ENCODE measurements at regions not wholly inside any gene's neighbourhood (a gene's known extent, or its start where the extent isn't known, plus 50 kb on each side); places are given as distances from the start of the nearest gene placed in this dataset.
A peak's percentile ranks its signal among the peaks of the same experiment; 100 is the strongest.

DNA sequence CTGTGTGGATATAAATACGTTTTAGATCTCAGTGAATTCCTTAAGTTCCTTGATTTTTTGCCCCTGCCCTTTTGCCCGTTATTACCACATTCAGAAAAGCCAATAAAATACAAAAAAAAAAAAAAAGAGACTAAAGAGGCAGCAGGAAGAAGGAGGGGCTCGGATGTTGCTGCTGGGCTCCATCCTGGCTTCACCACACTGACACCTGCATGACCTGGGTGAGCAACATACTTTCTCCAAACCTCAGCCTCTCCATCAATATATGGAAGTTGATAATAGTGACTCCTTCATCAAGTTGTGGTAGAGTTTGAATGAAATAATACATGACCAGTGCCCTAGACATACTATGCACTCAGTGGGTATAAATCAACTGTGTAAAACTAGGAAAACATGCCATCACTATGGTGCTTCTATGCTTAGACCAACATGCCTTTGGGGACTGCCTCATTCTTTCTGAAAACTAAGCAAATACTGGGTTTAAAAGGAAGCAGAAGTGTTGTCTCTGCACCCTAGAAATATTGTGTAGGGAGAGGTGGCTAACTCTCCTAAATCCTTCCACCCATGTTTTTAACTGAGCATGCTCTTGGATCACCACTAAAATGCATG lies 243.0 kb downstream of the PIK3R1 start:
- no peak overlapping the region for H3K27ac ChIP-seq

DNA sequence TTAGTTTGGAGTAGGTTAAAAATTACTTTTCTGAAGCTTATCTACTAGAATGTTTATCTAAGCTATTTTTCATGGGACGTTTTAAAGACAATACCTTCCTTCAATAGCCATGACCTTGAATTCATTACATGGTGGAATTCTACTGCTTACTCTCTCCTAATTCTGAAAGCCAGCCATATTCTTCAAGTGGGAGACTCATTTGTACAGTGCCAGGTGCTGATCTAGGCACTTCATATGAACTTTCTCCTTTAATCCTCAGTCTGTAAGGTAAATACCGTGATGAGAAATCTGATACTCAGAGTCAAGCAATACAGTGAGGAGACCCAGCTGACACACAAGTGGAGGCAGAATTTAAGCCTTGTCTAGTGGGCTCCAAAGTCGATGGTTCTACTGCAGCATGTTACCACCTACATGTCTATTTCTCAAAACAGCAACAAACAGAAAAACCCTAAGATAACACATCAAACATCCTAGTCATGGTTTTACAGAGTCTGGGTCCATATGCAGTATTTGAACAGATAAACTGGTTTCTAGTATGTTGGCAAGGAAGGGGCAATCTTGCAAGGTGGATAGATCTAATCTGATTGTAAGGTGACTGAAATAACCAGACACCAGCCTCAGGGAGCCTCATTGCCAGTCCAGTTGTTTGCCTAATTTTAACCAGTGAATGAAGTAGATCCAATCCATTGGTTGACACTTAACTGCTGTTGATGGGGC lies 243.7 kb downstream of the PIK3R1 start:
- H3K27ac ChIP-seq: no peak overlapping the region
- no peak for DNase-seq
- no peaks in the 10 kb centered on the region for H3K9me3 ChIP-seq
- H3K4me1 ChIP-seq: peaks cover 3 to 21% (median 8%) of the 10 kb centered on the region in 4 donors
- no peak overlapping the region for H3K4me3 ChIP-seq
- no peaks in the 10 kb centered on the region for H3K36me3 ChIP-seq
- TF ChIP-seq, protein P1, sequence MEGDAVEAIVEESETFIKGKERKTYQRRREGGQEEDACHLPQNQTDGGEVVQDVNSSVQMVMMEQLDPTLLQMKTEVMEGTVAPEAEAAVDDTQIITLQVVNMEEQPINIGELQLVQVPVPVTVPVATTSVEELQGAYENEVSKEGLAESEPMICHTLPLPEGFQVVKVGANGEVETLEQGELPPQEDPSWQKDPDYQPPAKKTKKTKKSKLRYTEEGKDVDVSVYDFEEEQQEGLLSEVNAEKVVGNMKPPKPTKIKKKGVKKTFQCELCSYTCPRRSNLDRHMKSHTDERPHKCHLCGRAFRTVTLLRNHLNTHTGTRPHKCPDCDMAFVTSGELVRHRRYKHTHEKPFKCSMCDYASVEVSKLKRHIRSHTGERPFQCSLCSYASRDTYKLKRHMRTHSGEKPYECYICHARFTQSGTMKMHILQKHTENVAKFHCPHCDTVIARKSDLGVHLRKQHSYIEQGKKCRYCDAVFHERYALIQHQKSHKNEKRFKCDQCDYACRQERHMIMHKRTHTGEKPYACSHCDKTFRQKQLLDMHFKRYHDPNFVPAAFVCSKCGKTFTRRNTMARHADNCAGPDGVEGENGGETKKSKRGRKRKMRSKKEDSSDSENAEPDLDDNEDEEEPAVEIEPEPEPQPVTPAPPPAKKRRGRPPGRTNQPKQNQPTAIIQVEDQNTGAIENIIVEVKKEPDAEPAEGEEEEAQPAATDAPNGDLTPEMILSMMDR (IDR thresholded peaks at IDR 0.05): no peak
- intact Hi-C loops (cut with DNase I; ENCODE audit: low total_unique reads): no loop called here
- no peaks in the 10 kb centered on the region for H3K27me3 ChIP-seq

More for the DNA sequence above, 243.0 kb downstream of the PIK3R1 start:
- TF ChIP-seq, protein P1 (IDR thresholded peaks at IDR 0.05): no peak
- no peaks in the 10 kb centered on the region for H3K27me3 ChIP-seq
- intact Hi-C loops (cut with DNase I; ENCODE audit: low total_unique reads): no loop called here
- no peaks in the 10 kb centered on the region for H3K9me3 ChIP-seq
- DNase-seq: no peak
- no peak overlapping the region for H3K4me3 ChIP-seq
- H3K36me3 ChIP-seq: no peaks in the 10 kb centered on the region
- peaks cover 3 to 21% (median 8%) of the 10 kb centered on the region in 4 donors for H3K4me1 ChIP-seq

DNA sequence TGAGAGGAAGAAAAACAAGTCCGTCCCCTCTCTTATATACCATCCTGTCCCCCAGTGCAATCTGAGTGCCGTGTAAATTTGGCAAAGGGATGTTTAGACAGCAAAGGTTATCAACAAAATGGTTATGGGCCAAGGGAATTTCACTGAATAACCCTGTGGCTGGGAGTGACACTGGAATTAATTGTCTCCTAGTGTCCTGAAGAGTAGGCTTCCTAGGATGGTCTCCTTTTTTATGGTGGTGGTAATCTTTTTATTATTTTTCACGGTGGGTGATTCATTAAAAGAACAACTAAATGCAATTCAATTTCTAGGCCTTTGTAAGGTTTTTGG lies 244.2 kb downstream of the PIK3R1 start:
- TF ChIP-seq, protein P1 (IDR thresholded peaks at IDR 0.05): no peak
- Histone ChIP-seq H3K27me3 (no peaks in the 10 kb centered on the region), H3K4me3 (no peak overlapping the region), H3K4me1 (peaks cover 3 to 21% (median 8%) of the 10 kb centered on the region in 4 donors), H3K27ac (no peak overlapping the region), H3K36me3 (no peaks in the 10 kb centered on the region), H3K9me3 (no peaks in the 10 kb centered on the region)
- no peak for DNase-seq
- intact Hi-C loops (cut with DNase I; ENCODE audit: low total_unique reads): loop anchor here (5.0 kb wide), 1 partner anchor 172 kb away; no protein-coding TSS in a partner anchor

DNA sequence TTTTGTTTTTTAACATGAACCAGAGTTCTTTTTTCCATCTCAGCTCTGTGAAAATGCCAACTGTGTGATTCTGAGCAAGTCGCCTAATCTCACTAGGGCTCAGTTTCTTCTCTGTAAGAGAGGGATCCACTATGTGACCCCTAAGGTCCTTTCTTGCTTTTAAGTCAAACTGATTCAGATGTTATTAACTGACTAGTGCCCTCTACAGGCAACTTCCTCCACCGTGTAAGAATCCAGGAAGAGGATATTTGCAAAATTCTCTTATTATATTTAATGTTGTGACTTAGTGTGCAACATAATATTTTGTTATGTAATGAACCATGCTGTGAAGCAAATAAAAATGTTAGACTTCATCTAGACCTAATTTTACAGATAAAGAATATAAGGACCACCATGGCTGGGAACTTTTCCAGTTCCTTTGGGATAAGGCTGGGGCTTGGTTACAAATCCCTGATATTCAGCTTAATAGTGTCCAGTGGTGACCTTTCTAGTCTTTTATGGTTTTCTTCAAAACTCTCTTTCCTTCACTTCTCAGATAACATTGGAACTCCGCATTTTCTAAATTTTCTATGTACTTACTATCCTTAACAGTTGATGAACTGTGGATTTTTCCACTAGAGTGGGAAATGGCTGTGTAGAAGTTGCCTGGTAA lies 244.7 kb downstream of the PIK3R1 start:
- H3K4me1 ChIP-seq: peaks cover 3 to 21% (median 8%) of the 10 kb centered on the region in 4 donors
- H3K9me3 ChIP-seq: no peaks in the 10 kb centered on the region
- intact Hi-C loops (cut with DNase I; ENCODE audit: low total_unique reads): loop anchor here (5.0 kb wide), 1 partner anchor 173 kb away; no protein-coding TSS in a partner anchor
- H3K27me3 ChIP-seq: no peaks in the 10 kb centered on the region
- peak in 1 of 2 donors; percentile 34 for DNase-seq
- H3K27ac ChIP-seq: no peak overlapping the region
- TF ChIP-seq, protein P1 (IDR thresholded peaks at IDR 0.05): peak; percentile 58 to 69
- H3K36me3 ChIP-seq: no peaks in the 10 kb centered on the region
- no peak overlapping the region for H3K4me3 ChIP-seq

DNA sequence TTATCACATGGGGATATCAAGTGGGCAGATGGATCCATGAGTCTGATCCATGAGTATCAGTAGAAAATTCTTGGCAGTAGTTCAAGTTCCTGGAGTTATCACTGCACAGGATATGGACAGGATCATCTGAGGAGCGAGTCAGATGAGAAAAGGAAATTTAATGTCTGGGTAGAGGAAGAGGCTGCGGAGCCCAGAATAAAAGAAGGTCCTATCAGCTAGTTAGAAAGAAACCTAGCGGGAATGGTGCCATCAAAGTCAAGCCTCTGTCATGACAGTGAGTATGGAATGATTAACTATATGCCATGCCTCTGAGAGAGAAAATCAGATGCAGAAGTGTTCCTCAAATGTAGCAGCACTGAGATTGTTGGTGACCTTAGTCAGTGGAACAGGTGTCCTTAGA lies 248.1 kb downstream of the PIK3R1 start:
- no peaks in the 10 kb centered on the region for H3K27me3 ChIP-seq
- H3K4me1 ChIP-seq: peaks cover 0 to 23% (median 10%) of the 10 kb centered on the region in 4 donors
- no peaks in the 10 kb centered on the region for H3K36me3 ChIP-seq
- no peak overlapping the region for H3K4me3 ChIP-seq
- DNase-seq: no peak
- H3K9me3 ChIP-seq: no peaks in the 10 kb centered on the region
- intact Hi-C loops (cut with DNase I; ENCODE audit: low total_unique reads): loop anchor here (5.0 kb wide), 1 partner anchor 176 kb away; no protein-coding TSS in a partner anchor
- no peak overlapping the region for H3K27ac ChIP-seq
- TF ChIP-seq, protein P1 (IDR thresholded peaks at IDR 0.05): no peak
